Astrocyte (in vitro differentiated cells and primary cell): ENCODE measurements at regions not wholly inside any gene's neighbourhood (a gene's known extent, or its start where the extent isn't known, plus 50 kb on each side); places are given as distances from the start of the nearest gene placed in this dataset.

Source experiments
- EZH2 ChIP-seq: IDR thresholded peaks from 2 replicates; pipeline ENCODE4 v1.6.1; 2012; ENCODE audit warnings: mild to moderate bottlenecking, low read length, inconsistent platforms; ENCODE audit not compliant: insufficient read depth
- TF ChIP-seq, protein P1 (sequence below): IDR thresholded peaks from 2 replicates; pipeline ENCODE4 v1.5.1; 2011; ENCODE audit warnings: low read depth, mild to moderate bottlenecking, inconsistent platforms, low read length, moderate library complexity; ENCODE audit not compliant: insufficient read depth

DNA sequence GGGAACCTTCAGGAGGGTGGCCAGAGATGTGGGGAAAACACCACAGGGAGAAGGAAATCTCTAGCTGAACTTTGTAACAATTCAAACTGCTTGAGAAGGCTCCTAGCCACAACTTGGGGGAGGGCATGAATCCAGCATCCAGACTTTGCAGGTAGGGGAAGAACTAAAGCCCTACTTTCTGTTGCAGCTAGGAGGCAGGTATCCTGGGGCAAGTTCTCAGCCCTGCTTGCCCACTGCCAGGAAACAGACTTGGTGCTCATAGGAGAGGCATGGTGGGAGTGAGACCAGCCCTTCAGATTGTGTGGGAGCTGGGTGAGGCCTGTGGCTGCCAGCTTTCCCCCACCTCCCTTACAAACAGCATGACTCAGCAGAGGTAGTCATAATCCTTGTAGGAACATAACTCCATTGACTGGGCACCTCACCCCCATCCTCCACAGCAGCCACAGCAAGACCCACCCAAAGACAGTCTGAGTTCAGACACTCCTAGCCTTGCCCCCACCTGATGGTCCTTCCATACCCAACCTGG lies 209.5 kb upstream of the CPEB2 start:
- TF ChIP-seq, protein P1, sequence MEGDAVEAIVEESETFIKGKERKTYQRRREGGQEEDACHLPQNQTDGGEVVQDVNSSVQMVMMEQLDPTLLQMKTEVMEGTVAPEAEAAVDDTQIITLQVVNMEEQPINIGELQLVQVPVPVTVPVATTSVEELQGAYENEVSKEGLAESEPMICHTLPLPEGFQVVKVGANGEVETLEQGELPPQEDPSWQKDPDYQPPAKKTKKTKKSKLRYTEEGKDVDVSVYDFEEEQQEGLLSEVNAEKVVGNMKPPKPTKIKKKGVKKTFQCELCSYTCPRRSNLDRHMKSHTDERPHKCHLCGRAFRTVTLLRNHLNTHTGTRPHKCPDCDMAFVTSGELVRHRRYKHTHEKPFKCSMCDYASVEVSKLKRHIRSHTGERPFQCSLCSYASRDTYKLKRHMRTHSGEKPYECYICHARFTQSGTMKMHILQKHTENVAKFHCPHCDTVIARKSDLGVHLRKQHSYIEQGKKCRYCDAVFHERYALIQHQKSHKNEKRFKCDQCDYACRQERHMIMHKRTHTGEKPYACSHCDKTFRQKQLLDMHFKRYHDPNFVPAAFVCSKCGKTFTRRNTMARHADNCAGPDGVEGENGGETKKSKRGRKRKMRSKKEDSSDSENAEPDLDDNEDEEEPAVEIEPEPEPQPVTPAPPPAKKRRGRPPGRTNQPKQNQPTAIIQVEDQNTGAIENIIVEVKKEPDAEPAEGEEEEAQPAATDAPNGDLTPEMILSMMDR: no peak
- TF ChIP-seq EZH2: no peak
